Embryonic facial prominence (tissue), 1 donor: ENCODE measurements at regions not wholly inside any gene's neighbourhood (a gene's known extent, or its start where the extent isn't known, plus 50 kb on each side); places are given as distances from the start of the nearest gene placed in this dataset.

Experiments
- DNase-seq: peaks from one replicate; pipeline ENCODE4 v3.0.0-alpha.2; 2016; ENCODE audit errors: extremely low spot score

- DNase-seq, result no peak
Measured at GRCh38 chr7:26553582-26553981, 261.9 kb downstream of the SNX10 start.

GRCh38 chr7:26554952-26555351 is 263.3 kb downstream of the SNX10 start:
- no peak for DNase-seq

- DNase-seq, result no peak
Measured at GRCh38 chr7:26556061-26556881, 264.6 kb downstream of the SNX10 start.

GRCh38 chr7:26560526-26561256 is 269.0 kb downstream of the SNX10 start:
- DNase-seq, result no peak

GRCh38 chr7:26562841-26563240 is 271.2 kb downstream of the SNX10 start:
- DNase-seq, result no peak

- no peak for DNase-seq
Measured at GRCh38 chr7:26563406-26563805, 271.7 kb downstream of the SNX10 start.

- DNase-seq, result no peak
Measured at GRCh38 chr7:26567266-26567665, 275.6 kb downstream of the SNX10 start.

GRCh38 chr7:26574476-26574875 is 282.8 kb downstream of the SNX10 start:
- no peak for DNase-seq

- DNase-seq, result no peak
Measured at GRCh38 chr7:26580064-26580591, 284.3 kb downstream of the SKAP2 start.

GRCh38 chr7:26580711-26581110 is 283.7 kb downstream of the SKAP2 start:
- DNase-seq, result no peak

GRCh38 chr7:26583094-26583648 is 281.2 kb downstream of the SKAP2 start:
- no peak for DNase-seq

- no peak for DNase-seq
Measured at GRCh38 chr7:26584326-26584725, 280.1 kb downstream of the SKAP2 start.

GRCh38 chr7:26584987-26585665 is 279.3 kb downstream of the SKAP2 start:
- no peak for DNase-seq

- no peak for DNase-seq
Measured at GRCh38 chr7:26587536-26587935, 276.9 kb downstream of the SKAP2 start.

- DNase-seq, result no peak
Measured at GRCh38 chr7:26588511-26588910, 275.9 kb downstream of the SKAP2 start.

- DNase-seq, result no peak
Measured at GRCh38 chr7:26590709-26591108, 273.7 kb downstream of the SKAP2 start.

- no peak for DNase-seq
Measured at GRCh38 chr7:26592011-26592410, 272.4 kb downstream of the SKAP2 start.

GRCh38 chr7:26593393-26593792 is 271.0 kb downstream of the SKAP2 start:
- DNase-seq, result no peak

GRCh38 chr7:26593896-26594295 is 270.5 kb downstream of the SKAP2 start:
- DNase-seq, result no peak

GRCh38 chr7:26594553-26594952 is 269.8 kb downstream of the SKAP2 start:
- no peak for DNase-seq

- no peak for DNase-seq
Measured at GRCh38 chr7:26598867-26599266, 265.5 kb downstream of the SKAP2 start.

GRCh38 chr7:26599982-26600381 is 264.4 kb downstream of the SKAP2 start:
- DNase-seq, result no peak
